ENCODE measurements at regions not wholly inside any gene's neighbourhood (a gene's known extent, or its start where the extent isn't known, plus 50 kb on each side); places are given as distances from the start of the nearest gene placed in this dataset.
"Not testable (repeated sequence)": the region's sequence is repeated elsewhere in the genome, so short reads cannot be mapped to it uniquely, and the experiment has no call there.

DNA sequence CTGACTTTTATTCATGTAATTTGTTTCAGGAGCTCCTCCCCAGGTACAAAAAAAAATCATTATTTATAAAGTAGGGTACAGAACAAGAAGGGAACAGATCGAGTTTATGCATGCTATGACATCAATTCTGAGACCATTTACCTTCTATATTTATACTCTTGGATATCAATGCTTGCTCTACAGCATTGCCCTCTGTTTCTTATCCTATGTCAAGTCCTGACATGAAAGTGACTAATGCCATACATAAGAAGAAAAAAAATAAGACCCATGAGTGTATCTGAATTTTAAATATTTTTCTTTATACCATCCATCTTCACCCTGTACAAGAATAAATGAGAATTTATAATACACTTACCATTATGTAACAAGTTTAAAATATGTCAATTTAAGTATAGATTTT is 2016.3 kb upstream of the CDH9 start:
- no peak for DNase-seq (ENCODE audit: low read depth)

DNA sequence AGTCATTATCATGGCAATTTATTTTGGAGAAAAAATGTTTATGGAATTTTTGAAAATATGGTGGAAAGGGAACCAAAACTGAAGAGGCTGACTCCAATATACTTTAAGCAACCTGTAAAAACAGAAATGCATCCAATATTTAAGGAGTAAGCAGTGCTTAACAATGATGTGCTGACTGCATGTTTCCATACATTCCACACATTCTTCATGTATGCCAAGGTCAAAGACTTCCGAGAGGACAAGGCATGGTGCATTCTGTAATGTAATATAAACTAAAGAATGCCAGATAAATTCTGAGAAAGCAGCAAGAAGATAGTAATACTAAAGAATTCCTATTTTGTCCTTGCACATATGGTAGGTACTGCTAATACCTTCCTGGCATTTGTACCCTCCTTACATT is 2015.9 kb upstream of the CDH9 start:
- DNase-seq (ENCODE audit: low read depth) = no peak

DNA sequence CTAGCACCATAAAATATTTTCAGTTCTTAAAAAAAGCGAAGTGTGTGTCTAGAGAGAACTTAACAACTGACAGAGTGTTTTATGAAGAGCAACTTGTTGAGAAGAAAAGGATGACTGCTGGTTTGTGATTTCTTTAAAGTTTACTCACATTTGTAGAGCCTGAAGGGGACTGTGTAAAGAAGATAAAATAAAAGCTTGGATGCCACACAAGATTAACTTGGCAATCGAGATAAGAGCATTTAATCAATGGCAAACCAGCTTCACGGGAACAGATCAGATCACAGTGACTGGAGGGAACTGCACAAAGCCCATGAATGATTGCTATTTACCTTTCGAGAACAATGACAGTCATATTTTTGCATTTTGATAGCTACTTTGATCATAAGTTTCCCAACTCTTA is 2013.1 kb upstream of the CDH9 start:
- no peak for DNase-seq (ENCODE audit: low read depth)

DNA sequence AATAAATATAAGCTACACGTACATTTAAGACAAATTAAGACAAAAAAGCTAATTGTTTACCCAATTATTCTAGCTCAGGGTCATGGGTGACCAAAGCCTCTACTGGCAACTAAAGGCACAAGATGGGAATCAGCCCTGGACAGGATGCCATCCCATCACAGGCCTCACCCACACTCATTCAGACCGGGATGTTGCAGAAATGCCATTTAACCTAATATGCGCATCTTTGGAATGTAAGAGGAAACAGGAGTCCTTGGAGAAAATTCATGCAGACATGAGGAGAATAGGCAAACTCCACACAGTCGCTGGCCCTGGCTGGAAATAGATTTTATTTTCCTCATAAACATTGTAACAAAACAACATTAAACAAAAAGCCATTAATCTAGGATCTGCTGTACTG is 2003.8 kb upstream of the CDH9 start:
- DNase-seq (ENCODE audit: low read depth) = no peak

- DNase-seq (ENCODE audit: low read depth) = no peak
These were observed 2002.0 kb upstream of the CDH9 start for GRCh38 chr5:29040404-29040803.

GRCh38 chr5:29039994-29040393 is 2001.6 kb upstream of the CDH9 start:
- DNase-seq (ENCODE audit: low read depth) = no peak

DNA sequence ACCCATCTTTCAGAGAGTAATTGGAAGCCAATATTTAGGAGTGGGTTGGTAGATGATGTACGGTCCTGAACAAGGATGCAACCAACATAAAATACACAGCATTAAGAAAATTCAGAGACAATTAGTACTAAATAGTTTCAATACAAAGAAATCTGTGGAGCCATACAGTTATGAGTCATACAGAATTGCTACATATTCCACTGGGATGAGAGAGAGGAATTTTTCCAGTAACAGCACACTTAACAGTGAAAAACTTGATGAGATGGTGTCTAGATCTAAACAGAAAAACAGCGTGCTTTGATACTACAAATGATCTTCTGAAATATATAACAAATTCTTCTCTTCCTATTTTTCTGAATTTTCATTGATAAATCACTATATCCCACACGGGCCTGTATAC is 1999.3 kb upstream of the CDH9 start:
- no peak for DNase-seq (ENCODE audit: low read depth)

DNA sequence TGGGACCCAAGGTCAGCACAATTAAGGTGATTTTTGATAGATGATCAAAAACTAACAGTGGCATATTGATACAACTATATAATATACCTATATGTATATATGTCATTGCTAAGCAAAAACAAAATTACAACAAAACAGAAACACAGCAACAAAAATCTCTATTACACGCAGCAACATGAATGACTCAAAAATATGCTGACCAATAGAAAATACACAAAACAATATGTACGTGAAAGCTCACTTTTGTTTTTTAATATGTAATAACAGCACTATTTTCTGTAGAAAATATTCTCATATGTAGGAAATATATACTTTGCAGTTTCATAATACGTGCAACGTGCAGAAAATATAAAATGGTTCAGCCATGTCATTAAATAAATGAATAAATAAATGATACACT is 1985.7 kb upstream of the CDH9 start:
- no peak for DNase-seq (ENCODE audit: low read depth)

GRCh38 chr5:29023541-29023940 is 1985.2 kb upstream of the CDH9 start:
- DNase-seq (ENCODE audit: low read depth) = no peak

DNA sequence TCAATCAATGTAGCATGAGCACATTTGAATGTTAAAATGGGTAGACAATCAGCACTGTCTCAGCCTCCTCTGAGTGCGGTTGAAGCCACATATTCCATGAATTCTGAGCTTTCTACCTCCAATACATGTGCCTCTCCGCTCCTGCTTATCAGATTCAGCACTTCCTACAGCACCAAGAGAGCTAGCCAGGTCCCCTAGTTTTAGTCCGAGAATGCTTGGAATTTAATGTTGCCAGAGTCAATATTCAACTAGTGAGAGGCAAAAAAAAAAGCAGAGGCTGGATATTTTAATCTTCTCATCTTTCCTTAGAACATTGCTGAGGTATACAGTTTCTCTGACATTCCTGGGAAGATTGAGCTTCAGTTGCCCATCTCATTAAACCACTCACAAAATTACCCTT is 1979.1 kb upstream of the CDH9 start:
- no peak for DNase-seq (ENCODE audit: low read depth)

DNA sequence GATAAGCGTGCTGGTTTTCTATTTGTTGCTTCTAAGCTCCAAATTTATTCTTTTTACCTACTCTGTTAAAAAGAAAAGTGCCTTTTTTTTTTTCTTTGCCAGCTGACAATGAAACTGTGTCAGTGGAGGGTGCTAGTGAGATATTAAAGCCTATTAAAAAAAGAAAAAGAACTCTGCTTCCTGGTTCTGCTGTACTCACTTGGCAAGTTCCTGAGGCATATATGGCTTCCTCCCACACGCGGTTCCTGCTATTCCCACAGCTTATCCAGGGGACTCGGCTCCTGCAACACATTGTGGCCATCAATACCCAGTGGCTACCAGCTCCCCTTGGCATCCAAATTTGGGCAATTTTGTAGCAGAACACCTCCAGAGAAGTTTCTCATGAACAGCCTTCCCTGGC is 1977.7 kb upstream of the CDH9 start:
- DNase-seq (ENCODE audit: low read depth) = no peak

DNA sequence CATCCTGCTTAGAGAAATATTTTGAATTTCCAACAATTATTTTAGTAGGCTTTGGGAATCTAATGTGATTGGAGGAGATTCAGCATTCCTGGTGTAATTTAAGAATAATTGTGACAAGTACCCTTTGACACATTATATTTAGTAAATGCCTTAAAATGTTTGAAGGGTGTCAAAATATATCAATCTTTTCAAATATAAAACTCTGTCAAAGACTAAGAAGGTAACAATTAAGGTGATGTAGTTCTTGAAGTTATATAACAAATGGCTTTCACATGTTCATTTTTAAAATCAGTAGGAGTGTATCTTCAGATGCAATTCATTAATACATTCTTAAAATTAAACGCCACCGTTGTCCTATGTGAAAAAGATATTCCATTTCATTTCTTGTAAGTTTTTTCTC is 1977.1 kb upstream of the CDH9 start:
- DNase-seq (ENCODE audit: low read depth) = no peak

- no peak for DNase-seq (ENCODE audit: low read depth)
These were observed 1967.0 kb upstream of the CDH9 start for GRCh38 chr5:29005386-29005785.

DNA sequence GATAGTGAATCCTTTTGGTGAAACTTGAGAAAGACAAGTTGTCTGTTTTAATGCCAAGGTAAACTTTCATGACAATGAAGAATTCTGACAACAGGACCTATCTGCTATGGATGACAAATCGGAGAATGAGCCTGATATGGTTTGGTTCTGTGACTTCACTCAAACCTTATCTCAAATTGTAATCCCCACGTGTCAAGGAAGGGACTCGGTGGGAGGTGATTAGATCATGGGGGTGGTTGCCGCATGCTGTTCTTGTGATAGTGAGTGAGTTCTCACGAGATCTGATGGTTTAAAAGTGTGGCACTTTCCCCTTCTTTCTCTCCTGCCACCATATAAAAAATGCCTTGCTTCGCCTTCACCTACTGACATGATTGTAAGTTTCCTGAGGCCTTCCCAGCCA is 1964.1 kb upstream of the CDH9 start:
- DNase-seq (ENCODE audit: low read depth) = no peak

- no peak for DNase-seq (ENCODE audit: low read depth)
These were observed 1963.3 kb upstream of the CDH9 start for GRCh38 chr5:29001666-29002065.

- no peak for DNase-seq (ENCODE audit: low read depth)
These were observed 1946.3 kb upstream of the CDH9 start for GRCh38 chr5:28984639-28985038.

DNA sequence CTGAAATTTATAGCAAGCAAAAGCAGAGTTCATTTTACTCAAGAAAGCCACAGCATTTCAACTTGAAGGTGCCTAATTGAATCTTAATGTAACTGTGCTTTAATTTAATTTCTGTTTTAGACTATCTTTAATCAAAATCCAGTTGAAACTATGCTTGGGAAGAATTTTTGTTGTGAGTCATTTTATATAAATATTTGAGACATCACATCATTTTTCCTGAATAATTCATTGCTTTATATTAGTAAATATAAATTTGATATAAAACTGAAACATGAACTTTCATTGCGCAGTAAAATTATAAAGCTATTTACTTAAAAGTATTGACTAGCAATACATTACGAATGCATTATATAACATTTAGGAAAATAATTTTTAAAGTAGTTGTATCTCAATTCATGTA is 1937.1 kb upstream of the CDH9 start:
- no peak for DNase-seq (ENCODE audit: low read depth)

GRCh38 chr5:28967848-28968247 is 1929.5 kb upstream of the CDH9 start:
- no peak for DNase-seq (ENCODE audit: low read depth)

DNA sequence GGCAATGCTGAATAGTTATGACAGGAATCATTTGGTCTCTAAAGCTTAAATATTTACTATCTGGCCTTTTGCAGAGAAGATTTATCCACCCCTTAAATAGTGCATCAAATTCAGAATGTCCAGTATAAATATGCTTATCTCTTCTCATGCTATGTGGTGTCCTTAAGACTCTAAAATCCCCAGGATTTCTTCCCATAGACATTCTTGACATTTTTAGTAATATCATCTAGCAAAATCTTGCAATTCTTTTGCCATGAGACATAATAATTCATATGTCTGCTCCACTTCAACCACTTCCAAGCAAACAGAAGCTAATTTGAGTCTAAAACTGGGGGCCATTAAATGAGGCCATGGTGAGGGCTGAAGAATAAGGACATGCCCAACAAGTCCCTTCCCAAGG is 1923.4 kb upstream of the CDH9 start:
- no peak for DNase-seq (ENCODE audit: low read depth)

GRCh38 chr5:28958581-28958980 is 1920.2 kb upstream of the CDH9 start:
- DNase-seq (ENCODE audit: low read depth) = no peak

DNA sequence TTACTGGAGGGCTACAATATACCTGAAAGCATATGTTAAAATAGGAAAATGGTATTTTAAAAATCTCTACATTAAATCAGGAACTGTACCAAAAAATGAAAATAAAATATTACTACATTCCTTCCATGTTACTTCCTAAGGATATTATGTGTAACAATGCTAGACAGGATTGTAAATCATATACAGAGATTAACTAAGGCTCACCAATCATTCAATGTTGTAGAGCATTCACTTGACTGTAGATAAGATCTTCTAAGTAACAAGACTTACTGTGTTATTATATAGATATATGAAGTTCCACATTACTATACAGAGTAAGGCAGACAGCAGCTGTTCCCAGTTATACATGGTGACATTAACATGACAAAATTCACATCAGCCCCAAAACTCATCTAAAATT is 1919.1 kb upstream of the CDH9 start:
- DNase-seq (ENCODE audit: low read depth) = no peak

DNA sequence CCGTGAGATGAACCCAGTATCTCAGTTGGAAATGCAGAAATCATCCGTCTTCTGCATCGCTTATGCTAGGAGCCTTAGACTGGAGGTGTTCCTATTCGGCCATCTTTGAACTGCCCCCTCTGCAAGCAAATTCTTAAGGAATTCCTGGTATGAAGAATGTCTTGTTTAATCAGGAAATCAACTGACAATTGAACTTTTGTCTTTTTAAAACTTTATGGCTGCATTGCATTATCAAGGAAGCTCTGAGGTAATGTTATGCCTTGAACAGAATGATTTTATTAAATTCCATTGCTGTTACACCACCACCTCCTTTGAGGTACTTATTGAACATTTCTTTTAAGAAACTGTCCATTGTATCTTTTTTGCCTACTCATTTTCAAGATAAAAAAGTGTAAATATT is 1915.7 kb upstream of the CDH9 start:
- DNase-seq (ENCODE audit: low read depth) = no peak

GRCh38 chr5:28947865-28948264 is 1909.5 kb upstream of the CDH9 start:
- no peak for DNase-seq (ENCODE audit: low read depth)

GRCh38 chr5:28945859-28946258 is 1907.5 kb upstream of the CDH9 start:
- DNase-seq (ENCODE audit: low read depth) = no peak

DNA sequence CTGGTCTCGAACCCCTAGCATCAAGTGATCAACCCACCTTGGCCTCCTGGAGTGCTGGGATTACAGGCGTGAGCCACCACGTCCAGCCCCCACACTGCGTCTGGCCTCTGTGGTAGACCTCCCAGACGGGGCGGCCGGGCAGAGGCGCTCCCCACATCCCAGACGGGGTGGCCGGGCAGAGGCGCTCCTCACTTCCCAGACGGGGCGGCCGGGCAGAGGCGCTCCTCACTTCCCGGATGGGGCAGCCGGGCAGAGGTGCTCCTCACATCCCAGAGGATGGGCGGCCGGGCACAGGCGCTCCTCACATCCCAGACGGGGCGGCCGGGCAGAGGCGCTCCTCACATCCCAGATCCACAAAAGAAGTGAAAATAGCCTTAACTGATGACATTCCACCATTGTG is 1891.0 kb upstream of the CDH9 start:
- DNase-seq (ENCODE audit: low read depth) = not testable (repeated sequence)
